Panc1 (cell line): ENCODE measurements at regions not wholly inside any gene's neighbourhood (a gene's known extent, or its start where the extent isn't known, plus 50 kb on each side); places are given as distances from the start of the nearest gene placed in this dataset.

Experiments used
- ATAC-seq: fragments of 200-7000 bp; cut with Tn5 transposase; 2 replicates; pipeline ENCODE4 v1.9.1; 2020; ENCODE audit warnings: mild to moderate bottlenecking, moderate library complexity
- BruUV-seq: library from RNA; stranded (reverse); fragments of 400-500 nt; replicated peaks from 2 replicates; lab custom pipeline; 2021; lab: Mats Ljungman, UMichigan
- CTCF ChIA-PET: fragments of 300-600 bp; sonication (Branson Sonifier 250); formaldehyde crosslinking; loops from one replicate; lab custom pipeline; 2022; ENCODE audit warnings: antibody characterized with exemption; lab: Charles Lee
- POLR2A ChIA-PET: fragments of 300-600 bp; sonication (Branson Sonifier 250); formaldehyde crosslinking; loops from one replicate; lab custom pipeline; 2022; ENCODE audit warnings: antibody characterized with exemption; lab: Charles Lee
- DNase-seq: peaks from one replicate; pipeline ENCODE4 v3.0.0-alpha.2; 2010; ENCODE audit warnings: low read depth, low spot score
- H3K27ac ChIP-seq: 2 replicates; pipeline ENCODE4 v1.5.1; 2011; ENCODE audit warnings: mild to moderate bottlenecking, low read length, inconsistent platforms
- H3K27me3 ChIP-seq: fragments of 200-500 bp; sonication (Bioruptor generic); 2 replicates; pipeline ENCODE4 v1.6.0; 2014; ENCODE audit warnings: low read length, inconsistent platforms; ENCODE audit not compliant: control insufficient read depth, insufficient read depth
- H3K36me3 ChIP-seq: fragments of 200-500 bp; sonication (Bioruptor generic); 2 replicates; pipeline ENCODE4 v1.5.1; 2014; ENCODE audit warnings: inconsistent platforms, mild to moderate bottlenecking, low read length, moderate library complexity; ENCODE audit not compliant: control insufficient read depth, insufficient read depth
- H3K4me1 ChIP-seq: 2 replicates; pipeline ENCODE4 v1.5.1; 2011; ENCODE audit warnings: inconsistent platforms, mild to moderate bottlenecking, low read length, moderate library complexity; ENCODE audit not compliant: control insufficient read depth, insufficient read depth
- H3K4me3 ChIP-seq, 2 experiments: 2 replicates each; pipeline ENCODE4 v1.5.1; 2011 to 2012; ENCODE audit warnings: low read depth in 2 of 2, low read length in 2 of 2, mild to moderate bottlenecking in 2 of 2, inconsistent platforms in 1 of 2, moderate library complexity in 1 of 2
- H3K9me3 ChIP-seq: fragments of 200-500 bp; sonication (Bioruptor generic); 2 replicates; pipeline ENCODE4 v1.5.1; 2014; ENCODE audit warnings: low read depth, mild to moderate bottlenecking, inconsistent platforms, low read length, moderate library complexity; ENCODE audit not compliant: control insufficient read depth, insufficient read depth
- CTCF ChIP-seq: fragments of 450-650 bp; IDR thresholded peaks from 2 replicates; pipeline ENCODE4 v1.5.1; 2017; ENCODE audit warnings: mild to moderate bottlenecking
- POLR2AphosphoS5 ChIP-seq: IDR thresholded peaks from 2 replicates; pipeline ENCODE4 v1.6.1; 2012; ENCODE audit warnings: mild to moderate bottlenecking, low read depth, low read length, moderate library complexity
- REST ChIP-seq, 2 experiments: IDR thresholded peaks; 2 replicates each; pipeline ENCODE4 v1.6.1; 2011 to 2012; ENCODE audit warnings: low read depth in 2 of 2, control low read depth in 1 of 2, low read length in 1 of 2, mild to moderate bottlenecking in 1 of 2, moderate library complexity in 1 of 2; ENCODE audit not compliant: insufficient read depth in 1 of 2
- SIN3A ChIP-seq: IDR thresholded peaks from 2 replicates; pipeline ENCODE4 v1.6.1; 2012; ENCODE audit warnings: low read depth, mild to moderate bottlenecking, low read length, moderate library complexity, borderline replicate concordance; ENCODE audit not compliant: insufficient read depth
- TCF7L2 ChIP-seq: IDR thresholded peaks from 2 replicates; pipeline ENCODE4 v1.6.1; 2011; ENCODE audit warnings: mild to moderate bottlenecking, low read depth, low read length, inconsistent platforms
- in situ Hi-C: cut with HindIII; loops from 2 replicates; pipeline ENCODE4 v1.10.0; 2016; ENCODE audit warnings: low sequenced_read_pairs, low pct_unique_long_range_greater_than_20kb
- intact Hi-C: fragments of 100-400 bp; cut with micrococcal nuclease; formaldehyde crosslinking; loops from one replicate; pipeline ENCODE4 v1.10.0; 2022; ENCODE audit not compliant: unreplicated experiment

GRCh38 chr21:43354026-43354420, 72.9 kb downstream of the SIK1 start:
- no peaks in the 10 kb centered on the region for H3K9me3 ChIP-seq
- H3K36me3 ChIP-seq = no peaks in the 10 kb centered on the region
- no peak overlapping the region for H3K4me3 ChIP-seq
- ChIA-PET CTCF (no interaction called here), POLR2A (no interaction called here)
- intact Hi-C loops (no loop called here), in situ Hi-C loops (no loop called here)
- DNase-seq (no peak), ATAC-seq (no peak)
- H3K27ac ChIP-seq = no peak overlapping the region
- no peaks in the 10 kb centered on the region for H3K4me1 ChIP-seq
- H3K27me3 ChIP-seq = no peaks in the 10 kb centered on the region
- no peak for TF ChIP-seq TCF7L2
- TF ChIP-seq SIN3A = no peak
- TF ChIP-seq CTCF = no peak
- no peak for TF ChIP-seq POLR2AphosphoS5
- no peak for TF ChIP-seq REST (IDR thresholded peaks at IDR 0.05; ENCODE audit: insufficient read depth in 1 of 2, low read depth in 2 of 2, low read length in 1 of 2)
- BruUV-seq = no TSS peak

GRCh38 chr21:43353282-43354025, 73.5 kb downstream of the SIK1 start:
- H3K27ac ChIP-seq = no peak overlapping the region
- CTCF ChIA-PET = no interaction called here
- TF ChIP-seq TCF7L2 (no peak), SIN3A (no peak), REST (IDR thresholded peaks at IDR 0.05; ENCODE audit: insufficient read depth in 1 of 2, low read depth in 2 of 2, low read length in 1 of 2) (no peak), POLR2AphosphoS5 (no peak), CTCF (no peak)

More at GRCh38 chr21:43353282-43354025, 73.5 kb downstream of the SIK1 start:
- POLR2A ChIA-PET = no interaction called here
- no TSS peak for BruUV-seq
- H3K4me3 ChIP-seq = no peak overlapping the region
- ATAC-seq (no peak), DNase-seq (no peak)
- H3K4me1 ChIP-seq = no peaks in the 10 kb centered on the region
- intact Hi-C loops = no loop called here
- H3K27me3 ChIP-seq = no peaks in the 10 kb centered on the region
- H3K36me3 ChIP-seq = no peaks in the 10 kb centered on the region
- no peaks in the 10 kb centered on the region for H3K9me3 ChIP-seq
- in situ Hi-C loops = no loop called here
